GM18499 (cell line): ENCODE measurements at regions not wholly inside any gene's neighbourhood (a gene's known extent, or its start where the extent isn't known, plus 50 kb on each side); places are given as distances from the start of the nearest gene placed in this dataset.
"Not testable (repeated sequence)": the region's sequence is repeated elsewhere in the genome, so short reads cannot be mapped to it uniquely, and the experiment has no call there.

Experiments
- ATAC-seq: cut with Tn5 transposase; IDR thresholded peaks from one replicate; pipeline ENCODE4 v1.9.1; 2021; ENCODE audit warnings: moderate number of reproducible peaks; ENCODE audit not compliant: insufficient read depth, unreplicated experiment

DNA sequence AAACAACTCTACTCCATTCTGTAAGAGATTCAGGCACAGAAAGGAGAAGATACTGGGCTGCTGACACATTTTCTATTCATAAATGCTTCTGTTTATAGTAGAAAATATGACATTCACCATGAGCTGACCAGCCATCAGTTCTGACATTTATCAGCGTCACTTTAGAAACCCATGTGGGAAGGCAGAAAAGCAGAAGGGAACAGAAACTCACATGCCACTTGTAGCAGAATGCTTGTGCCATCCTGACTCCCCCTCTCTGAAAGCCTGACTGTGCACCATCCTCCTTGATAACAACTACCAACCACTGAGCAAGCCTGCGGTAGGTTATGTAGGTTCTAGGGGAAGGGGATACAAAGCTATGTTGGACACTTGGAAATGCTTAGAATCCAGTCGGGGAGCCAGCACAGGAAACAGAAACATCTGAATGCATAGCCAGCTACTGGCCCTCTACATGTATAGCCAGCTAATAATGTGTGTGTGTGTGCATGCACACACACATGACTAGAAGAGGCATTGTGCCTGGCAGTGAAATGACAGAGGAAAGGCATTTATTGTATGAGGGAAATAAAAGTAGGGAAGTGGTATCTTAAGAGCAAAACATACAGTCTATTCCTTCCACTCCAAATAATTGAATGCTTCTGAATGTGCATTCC is 104.3 kb downstream of the SPDYE17 start:
- ATAC-seq: not testable (repeated sequence)

DNA sequence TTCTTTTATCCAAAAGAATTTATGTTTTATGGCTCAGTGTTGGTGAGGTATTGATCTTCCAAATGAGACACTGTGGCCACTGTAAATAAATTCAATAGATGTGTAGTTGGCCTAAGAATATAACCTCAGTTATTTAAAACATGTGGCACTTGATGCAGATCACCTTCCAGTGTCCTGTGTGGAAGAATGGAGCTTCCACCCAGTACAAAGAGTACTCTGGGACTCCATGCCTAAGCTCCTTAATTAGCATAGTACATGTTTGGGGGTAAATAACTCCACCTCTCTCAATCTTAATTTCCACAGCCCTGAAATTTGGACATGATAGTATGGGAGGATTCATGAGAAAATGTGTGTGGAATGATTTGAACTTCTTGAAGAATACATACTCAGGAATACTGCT is 105.7 kb downstream of the SPDYE17 start:
- ATAC-seq: not testable (repeated sequence)

DNA sequence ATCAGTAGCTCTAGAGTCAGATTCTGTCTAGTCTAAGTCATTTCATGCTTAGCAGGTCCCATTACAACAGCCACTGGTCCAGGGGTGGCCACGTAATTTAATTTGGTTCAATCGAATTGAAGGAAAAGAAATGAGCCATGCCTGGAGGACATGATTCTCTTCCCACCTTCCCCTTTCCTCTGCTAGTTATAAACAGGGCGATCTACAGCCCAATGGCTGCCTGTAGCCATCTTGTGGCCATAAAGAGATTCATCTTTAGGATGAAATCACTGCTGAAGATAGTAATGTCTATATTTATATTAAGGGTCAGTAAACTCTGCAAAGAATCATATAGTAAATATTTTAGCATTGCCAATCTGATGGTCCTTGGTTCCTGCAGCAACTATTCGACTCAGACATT is 107.4 kb downstream of the SPDYE17 start:
- not testable (repeated sequence) for ATAC-seq

DNA sequence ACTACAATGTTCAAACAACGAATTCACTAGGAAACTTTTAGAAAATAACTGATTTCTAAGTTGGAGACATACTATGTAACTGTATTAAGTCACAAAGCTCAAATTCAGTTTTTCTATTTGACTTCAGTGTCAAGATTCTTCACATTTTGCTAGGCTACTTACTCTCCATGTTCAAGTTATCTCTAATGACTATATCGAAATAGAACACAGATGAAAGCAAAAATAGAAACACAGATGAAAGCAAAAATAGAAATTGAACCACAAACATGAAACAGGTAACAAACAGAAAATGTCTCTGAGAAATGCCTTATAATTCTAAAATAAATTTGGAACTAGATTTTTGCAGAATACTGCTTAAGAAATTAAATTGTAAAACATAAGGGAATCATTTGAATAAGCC is 113.5 kb downstream of the SPDYE17 start:
- not testable (repeated sequence) for ATAC-seq

DNA sequence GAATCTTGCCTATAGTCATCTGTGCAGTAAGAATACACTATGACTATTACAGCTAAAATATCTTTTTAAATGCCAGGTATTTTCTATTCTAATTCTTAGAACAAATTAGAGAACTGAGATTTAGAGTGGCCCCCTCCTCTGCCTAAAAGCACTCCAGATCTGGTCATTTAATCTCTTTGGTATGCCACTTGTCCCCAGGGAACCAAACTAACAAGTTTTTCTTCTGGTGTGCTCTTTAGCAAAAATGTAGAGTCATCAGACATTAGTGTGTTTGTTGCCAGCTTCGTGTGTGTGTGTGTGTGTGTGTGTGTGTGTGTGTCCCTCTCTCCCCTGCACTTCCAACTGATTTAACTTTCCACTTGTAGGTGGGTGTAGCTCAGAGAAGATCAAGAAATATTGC is 117.8 kb downstream of the SPDYE17 start:
- not testable (repeated sequence) for ATAC-seq

DNA sequence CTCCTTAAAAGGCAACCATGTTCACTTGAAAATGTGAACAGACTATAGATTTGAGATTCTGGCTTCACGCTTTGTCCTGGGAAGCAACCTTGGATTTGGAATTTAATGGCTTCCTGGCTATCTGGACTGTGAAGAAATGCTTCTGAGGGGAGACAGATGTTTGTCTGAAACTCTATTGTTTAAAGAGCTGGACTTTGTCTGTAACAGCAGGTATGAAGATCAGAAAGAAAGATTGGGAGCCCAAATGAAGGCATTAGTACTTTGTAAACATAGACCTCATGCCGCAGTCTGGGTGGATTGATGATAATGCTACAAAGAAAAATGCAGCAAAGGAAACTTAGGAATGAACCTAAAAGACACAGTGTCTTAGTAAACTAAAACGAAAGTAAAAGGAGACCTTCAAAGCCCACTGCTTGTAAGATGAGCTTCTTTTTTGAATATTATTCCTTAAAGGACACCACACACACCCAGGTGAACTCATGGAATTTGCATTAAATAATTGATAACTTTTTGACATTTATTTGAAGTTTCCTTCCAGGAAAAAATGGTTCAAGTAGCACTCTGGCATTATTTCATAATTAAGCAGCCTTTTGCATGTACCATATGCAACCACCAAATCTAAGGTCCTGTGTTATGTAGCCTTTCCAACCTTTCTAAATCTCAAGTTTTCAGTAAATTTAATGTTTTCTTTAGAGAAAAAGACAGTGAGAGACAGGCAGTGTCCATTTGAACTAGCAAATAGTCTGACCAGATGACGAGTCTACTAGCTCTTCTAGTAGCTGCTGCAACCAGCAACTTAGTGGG is 119.9 kb downstream of the SPDYE17 start:
- ATAC-seq: not testable (repeated sequence)

DNA sequence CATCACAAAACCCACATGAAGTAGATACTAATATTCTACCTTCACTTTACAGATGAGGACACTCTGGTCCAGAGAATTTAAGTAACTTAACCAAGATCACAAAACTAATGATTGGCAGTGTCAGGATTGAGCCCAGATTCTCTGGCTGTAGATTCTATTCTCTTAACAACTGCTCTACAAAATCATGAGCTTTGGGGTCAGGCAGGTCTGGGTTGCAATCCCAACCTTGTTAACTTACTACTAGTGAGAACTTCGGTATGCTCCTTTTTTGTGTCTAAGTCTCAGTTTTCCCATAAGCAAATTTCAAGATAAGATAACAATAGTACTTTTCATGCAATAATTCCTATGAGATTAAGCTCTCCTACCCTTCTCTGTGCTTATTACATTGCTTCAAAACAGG is 127.5 kb downstream of the SPDYE17 start:
- not testable (repeated sequence) for ATAC-seq

DNA sequence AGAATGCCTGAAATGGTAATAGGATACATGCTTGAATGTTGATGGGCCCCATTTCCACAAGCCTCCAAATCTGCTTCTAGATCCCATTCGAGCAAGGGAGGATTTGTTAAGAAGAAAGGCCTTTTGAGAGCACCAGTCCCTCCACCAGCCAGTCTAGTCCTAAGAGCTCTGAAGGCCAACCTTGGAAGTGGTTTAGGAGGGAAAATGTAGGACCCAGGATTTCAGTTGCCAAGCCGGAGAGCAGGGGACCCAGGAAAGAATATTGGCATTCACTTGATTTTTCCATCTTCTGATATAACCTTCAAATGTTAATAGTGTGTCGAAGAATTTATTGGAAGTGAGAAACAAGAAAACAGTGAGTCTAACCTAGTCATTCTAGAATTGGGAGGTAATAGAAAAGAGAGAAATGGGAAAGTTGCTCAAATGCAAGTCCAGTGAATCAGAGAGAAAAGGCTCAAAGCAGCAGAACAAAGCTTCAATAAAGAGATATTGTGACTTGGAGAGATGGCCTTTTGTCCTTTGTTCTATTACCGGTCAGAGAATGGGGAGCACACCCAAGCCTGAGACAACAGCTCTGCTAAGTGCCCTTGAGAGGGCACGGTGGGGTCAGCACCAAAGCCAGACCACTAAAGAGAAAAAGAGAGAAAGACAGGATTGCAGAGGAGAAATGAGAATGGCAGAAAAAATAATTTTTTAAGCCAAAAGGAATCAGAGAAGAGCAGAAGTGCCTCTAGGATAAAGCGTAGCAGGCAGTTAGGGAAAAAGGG is 130.0 kb downstream of the SPDYE17 start:
- not testable (repeated sequence) for ATAC-seq

DNA sequence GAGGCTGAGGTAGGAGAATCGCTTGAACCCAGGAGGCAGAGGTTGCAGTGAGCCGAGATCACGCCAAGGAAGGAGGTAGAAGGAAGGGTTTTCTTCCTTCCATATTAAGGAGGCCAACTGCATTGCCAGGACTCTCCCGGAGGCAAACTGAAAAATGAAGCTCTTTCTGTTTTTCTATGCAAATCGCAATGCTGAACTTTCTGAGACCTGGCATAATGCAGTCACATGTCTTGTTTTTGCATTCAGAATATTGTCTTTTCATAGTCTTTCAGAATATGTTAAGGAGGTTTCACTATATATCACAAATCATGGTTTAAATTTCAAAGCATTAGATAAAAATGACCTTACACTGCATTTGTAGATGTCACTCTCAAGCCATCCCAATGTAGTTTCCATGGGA is 133.4 kb downstream of the SPDYE17 start:
- ATAC-seq: not testable (repeated sequence)

DNA sequence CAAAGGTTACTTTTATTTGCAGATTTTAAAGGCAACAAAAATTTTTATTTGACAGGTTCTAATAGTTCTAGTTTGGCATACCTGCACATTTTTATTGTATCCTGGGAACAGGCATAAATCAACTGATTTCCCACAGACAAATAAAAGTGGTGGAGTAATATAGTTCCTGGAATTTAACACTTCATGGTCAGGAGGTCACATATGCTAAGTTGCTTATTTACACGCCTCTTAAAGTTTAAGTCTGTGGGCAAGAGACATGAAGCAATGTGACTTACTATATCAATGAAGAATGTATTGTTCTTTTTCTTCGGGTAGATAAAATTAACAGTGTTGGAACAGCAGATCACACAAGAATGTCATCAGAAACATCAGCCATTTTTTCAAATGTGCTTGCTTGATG is 135.2 kb downstream of the SPDYE17 start:
- ATAC-seq: not testable (repeated sequence)

DNA sequence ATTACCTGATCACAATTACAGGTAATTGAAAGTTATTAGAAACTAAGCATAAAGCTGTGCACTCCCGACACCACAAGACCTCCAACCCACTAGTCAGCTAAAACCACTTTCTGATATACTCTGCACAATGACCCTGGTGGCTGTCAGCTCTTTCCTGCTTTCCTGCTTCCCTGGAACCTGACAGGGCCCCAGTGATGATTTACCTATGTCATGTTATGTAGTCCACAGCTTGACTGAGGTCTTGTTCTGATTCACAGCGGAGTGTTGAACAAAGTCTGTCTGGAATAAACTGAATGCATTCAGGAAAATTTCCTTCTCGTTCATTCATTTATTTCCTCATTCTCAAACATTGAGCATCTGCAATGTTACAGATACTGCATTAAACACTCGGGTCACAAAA is 136.5 kb downstream of the SPDYE17 start:
- ATAC-seq: not testable (repeated sequence)

DNA sequence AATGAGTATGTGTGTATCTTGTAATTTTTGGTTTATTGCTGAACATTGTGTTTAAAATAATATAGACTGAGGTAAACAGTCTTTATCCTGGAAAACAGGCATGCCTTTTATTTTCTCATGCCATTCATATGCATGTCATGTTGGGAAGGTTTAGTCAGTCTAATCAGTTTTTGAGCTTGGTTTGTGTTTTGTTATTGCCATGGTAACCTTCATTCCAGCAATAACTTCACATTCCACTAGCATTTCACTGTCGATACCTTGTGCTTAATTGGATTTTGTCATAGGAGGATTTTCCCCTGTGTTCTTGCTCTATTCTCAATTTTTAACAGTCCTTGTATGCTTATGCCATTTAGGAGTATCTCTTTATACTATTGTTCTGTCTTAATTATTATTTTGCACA is 140.4 kb downstream of the SPDYE17 start:
- not testable (repeated sequence) for ATAC-seq

DNA sequence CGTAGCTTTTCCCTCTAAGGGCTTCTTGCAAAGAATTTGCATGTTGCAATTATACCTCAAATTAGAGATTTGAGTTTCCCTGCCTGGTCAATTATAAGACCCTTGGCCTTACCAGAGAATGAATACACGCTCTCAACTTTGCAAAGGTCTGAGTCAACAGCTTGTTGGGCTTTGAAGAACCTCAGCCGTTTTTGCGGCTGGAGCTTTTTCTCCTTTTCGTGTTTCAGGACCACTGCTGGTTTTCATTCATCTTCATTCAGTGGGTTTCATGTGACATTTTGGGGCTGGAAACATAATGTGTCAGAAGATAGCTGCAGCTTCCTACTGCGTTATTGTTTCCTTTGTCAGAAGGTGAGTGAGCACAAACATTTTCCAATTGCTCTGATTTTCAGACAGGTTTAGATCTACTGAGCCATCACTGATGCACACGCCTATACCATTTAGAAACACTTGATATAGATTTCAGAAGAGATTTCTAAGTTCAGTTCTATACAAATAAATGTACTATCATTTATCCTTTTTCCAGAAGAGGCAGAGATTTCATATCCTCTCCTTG is 152.3 kb downstream of the SPDYE17 start:
- not testable (repeated sequence) for ATAC-seq

DNA sequence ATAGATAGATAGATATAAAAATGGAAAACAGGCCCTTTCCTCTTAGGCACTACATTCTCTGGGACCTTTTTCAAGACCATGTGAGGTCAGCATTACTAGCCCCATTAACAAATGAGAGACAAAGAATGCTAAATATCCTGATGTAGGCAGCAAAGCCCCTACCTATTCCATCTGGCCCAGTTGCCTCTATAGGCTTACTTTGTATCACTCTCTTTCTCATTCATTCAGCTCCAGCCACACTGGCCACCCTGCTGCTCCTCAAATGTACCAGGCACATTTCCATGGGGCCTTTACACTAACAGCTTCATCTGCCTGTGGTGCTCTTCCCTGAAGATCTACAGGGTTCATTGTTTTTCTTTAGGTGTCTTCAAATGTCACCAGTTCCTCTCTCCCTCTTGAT is 156.4 kb downstream of the SPDYE17 start:
- not testable (repeated sequence) for ATAC-seq

DNA sequence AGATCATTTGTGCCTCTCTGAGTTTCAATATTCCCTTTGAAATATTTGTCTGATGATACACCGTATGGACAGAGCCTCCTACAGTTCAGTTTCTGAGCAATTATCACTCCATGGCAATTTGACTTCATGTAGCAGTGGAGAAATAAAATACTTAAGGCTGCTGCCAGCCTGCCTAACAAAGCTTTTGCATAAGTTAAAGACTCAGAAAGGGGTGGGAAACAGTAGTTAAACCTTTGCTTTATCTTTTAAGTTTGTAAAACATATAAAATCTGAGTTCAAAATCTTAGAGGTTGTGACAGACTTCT is 161.7 kb downstream of the SPDYE17 start:
- not testable (repeated sequence) for ATAC-seq

DNA sequence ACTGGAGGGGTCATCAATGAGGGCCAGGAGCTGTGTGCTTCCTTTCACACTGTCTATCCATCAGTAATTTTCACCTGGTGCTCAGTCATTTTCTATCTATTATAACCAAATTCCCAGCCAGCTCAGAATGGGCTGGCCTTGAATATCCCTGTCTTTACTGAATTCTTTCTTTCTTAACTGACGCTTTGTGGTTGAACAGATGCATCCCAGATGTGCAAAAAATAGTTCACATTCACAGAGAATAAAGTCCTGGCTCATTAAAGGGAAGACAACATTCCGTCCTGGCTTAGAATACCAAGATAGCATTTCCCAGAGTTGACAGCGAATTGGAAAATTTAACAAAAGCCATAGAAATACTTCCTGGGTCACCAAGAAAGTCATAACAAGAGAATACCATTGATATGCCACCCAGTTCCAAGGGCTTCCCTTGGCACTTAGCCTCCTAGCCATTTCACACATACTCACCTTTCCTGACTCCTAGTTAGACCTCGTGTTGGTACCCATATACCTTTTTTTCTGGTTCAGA is 164.7 kb downstream of the SPDYE17 start:
- not testable (repeated sequence) for ATAC-seq

DNA sequence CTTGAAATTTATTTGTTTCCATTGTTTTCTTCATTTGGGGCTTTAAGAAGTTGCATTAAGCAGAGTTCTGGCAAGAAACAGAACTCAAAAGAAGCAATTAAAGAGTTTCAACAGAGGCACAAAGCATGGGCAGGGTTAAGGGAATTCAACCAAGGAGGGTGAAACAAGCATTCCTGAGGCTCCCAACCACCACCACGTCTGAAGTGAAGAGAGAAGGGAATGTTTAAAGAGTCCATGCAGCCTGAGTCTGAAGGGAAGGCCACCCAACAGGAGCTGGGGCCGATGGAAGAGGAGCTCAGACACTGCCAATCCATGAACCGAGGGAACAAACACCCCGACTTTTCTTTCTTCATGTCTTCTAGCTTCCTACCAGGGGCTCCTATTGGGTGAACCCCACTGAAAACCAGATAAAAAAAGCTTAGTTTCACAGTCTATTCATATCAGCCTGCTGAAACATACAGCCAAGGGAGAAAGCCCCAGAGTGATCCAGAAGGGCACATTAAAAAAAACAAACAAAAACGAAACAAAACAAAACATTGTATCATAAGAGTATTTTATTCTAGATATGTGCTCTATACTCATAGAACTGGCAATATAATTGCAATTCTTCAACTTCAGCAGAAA is 168.9 kb downstream of the SPDYE17 start:
- not testable (repeated sequence) for ATAC-seq

DNA sequence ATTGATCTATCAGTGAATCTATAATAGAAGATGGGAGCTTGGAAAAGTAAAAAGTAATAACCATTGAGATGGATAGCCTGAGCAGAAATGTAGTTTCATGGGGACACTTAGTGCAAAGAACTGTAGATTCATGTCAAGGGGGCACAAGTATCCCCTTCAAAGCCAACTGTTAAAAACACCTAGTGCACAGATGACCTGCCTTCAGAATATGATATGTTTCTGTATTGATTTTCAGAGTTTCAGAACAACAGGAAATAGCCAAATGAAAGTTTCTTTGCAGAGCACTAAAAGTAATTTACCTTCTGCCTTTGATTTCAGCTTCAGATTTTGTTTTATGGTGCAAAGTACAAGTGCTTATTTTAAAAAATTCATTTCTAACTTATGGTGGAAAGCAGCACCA is 169.9 kb downstream of the SPDYE17 start:
- ATAC-seq: not testable (repeated sequence)

DNA sequence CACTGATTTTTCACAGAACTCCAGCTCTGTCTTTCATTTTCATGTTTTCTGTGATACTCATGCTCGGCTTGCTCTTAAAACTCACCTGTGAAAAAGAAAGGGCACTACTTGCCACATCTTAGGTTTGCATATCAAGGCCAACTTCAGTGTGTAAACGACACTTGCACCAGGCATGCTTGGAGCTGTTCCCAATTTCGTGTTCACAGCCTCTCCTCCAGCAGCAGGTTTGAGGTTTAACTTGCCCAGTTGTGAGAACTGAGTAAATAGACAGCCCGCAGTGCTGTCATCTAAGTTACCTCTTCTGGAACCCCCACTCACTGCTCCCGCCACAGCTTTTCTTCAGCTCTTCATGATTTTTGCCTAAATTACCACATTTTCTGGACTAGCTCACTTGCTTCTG is 172.2 kb downstream of the SPDYE17 start:
- ATAC-seq: not testable (repeated sequence)

DNA sequence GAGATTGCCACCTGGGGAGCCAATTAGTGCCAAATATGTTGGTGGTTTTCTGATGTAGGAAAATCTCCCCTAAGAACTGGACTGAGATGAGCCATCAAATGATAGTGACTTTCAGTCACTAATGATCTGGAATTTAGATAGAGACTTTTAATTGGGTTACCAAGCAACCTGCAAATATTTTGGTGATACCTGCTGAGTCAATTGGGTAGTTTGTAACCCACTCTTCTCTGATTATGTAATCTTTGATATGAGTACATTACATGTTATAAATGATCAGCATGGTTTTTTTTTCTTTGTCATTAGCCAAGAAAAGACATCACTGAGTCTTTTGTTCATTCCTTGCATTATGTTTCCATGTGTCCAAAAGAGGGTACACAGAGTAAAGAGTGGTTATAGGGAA is 177.5 kb downstream of the SPDYE17 start:
- not testable (repeated sequence) for ATAC-seq
